IMR-90 (cell line): ENCODE measurements at regions not wholly inside any gene's neighbourhood (a gene's known extent, or its start where the extent isn't known, plus 50 kb on each side); places are given as distances from the start of the nearest gene placed in this dataset.

Experiments used
- ATAC-seq: fragments of 200-7000 bp; cut with Tn5 transposase; 2 replicates; pipeline ENCODE4 v1.9.1; 2020; ENCODE audit warnings: low read depth, mild to moderate bottlenecking, moderate library complexity
- BruUV-seq: library from RNA; stranded (reverse); fragments of 400-500 nt; replicated peaks from 2 replicates; lab custom pipeline; 2021; lab: Mats Ljungman, UMichigan
- CTCF ChIA-PET: fragments of 300-600 bp; formaldehyde crosslinking; extraction: SDS; loops from one replicate; lab custom pipeline; 2021; ENCODE audit warnings: antibody characterized with exemption; lab: Yijun Ruan, JAX
- POLR2A ChIA-PET: fragments of 300-600 bp; sonication (Branson Sonifier 250); formaldehyde crosslinking; loops from one replicate; lab custom pipeline; 2022; ENCODE audit warnings: antibody characterized with exemption; ENCODE audit not compliant: unreplicated experiment; lab: Charles Lee
- DNase-seq: peaks from one replicate; pipeline ENCODE4 v3.0.0; 2013
- H2AFZ ChIP-seq: replicated peaks from 2 replicates; pipeline ENCODE3; 2013; ENCODE audit warnings: low read length, mild to moderate bottlenecking; ENCODE audit not compliant: poor library complexity
- H2AK5ac ChIP-seq: 2 replicates; pipeline ENCODE4 v1.6.1; 2013; ENCODE audit warnings: low read depth, low read length, inconsistent platforms
- H2AK9ac ChIP-seq: replicated peaks from 2 replicates; pipeline ENCODE3; 2013; ENCODE audit warnings: mild to moderate bottlenecking, low read depth, low read length, moderate library complexity; ENCODE audit not compliant: poor library complexity
- H2BK120ac ChIP-seq: 2 replicates; pipeline ENCODE4 v1.6.1; 2013; ENCODE audit warnings: low read depth, low read length, inconsistent platforms
- H2BK15ac ChIP-seq: 3 replicates; pipeline ENCODE4 v1.6.1; 2013; ENCODE audit warnings: low read depth, low read length, inconsistent platforms
- H2BK20ac ChIP-seq: 2 replicates; pipeline ENCODE4 v1.6.1; 2013; ENCODE audit warnings: low read depth, mild to moderate bottlenecking, inconsistent platforms, low read length, moderate library complexity
- H2BK5ac ChIP-seq: 2 replicates; pipeline ENCODE4 v1.6.1; 2013; ENCODE audit warnings: mild to moderate bottlenecking, low read depth, low read length, inconsistent platforms; ENCODE audit not compliant: poor library complexity, severe bottlenecking
- H3K14ac ChIP-seq: replicated peaks from 2 replicates; pipeline ENCODE4 v1.6.1; 2013; ENCODE audit warnings: low read depth, low read length, inconsistent platforms
- H3K18ac ChIP-seq: 2 replicates; pipeline ENCODE4 v1.6.1; 2013; ENCODE audit warnings: low read depth, low read length, control low read depth
- H3K23ac ChIP-seq: 2 replicates; pipeline ENCODE4 v1.6.1; 2013; ENCODE audit warnings: low read depth, low read length, inconsistent platforms
- H3K27ac ChIP-seq: 2 replicates; pipeline ENCODE4 v1.5.1; 2013; ENCODE audit warnings: mild to moderate bottlenecking, control low read depth, low read length; ENCODE audit not compliant: insufficient read depth
- H3K27me3 ChIP-seq: 2 replicates; pipeline ENCODE4 v1.6.1; 2013; ENCODE audit warnings: low read length; ENCODE audit not compliant: control insufficient read depth, insufficient read depth
- H3K36me3 ChIP-seq: 2 replicates; pipeline ENCODE4 v1.6.1; 2013; ENCODE audit warnings: low read length, mixed read lengths; ENCODE audit not compliant: control insufficient read depth, insufficient read depth
- H3K4ac ChIP-seq: 2 replicates; pipeline ENCODE4 v1.6.1; 2013; ENCODE audit warnings: low read depth, low read length, inconsistent platforms
- H3K4me1 ChIP-seq: 2 replicates; pipeline ENCODE4 v1.6.1; 2013; ENCODE audit warnings: low read length, mixed read lengths; ENCODE audit not compliant: control insufficient read depth, insufficient read depth
- H3K4me2 ChIP-seq: 2 replicates; pipeline ENCODE4 v1.6.1; 2013; ENCODE audit warnings: low read depth, mild to moderate bottlenecking, control low read depth, low read length, moderate library complexity
- H3K4me3 ChIP-seq: 2 replicates; pipeline ENCODE4 v1.5.1; 2013; ENCODE audit warnings: low read depth, mild to moderate bottlenecking, control low read depth, low read length, moderate library complexity; ENCODE audit not compliant: insufficient read depth
- H3K56ac ChIP-seq: 2 replicates; pipeline ENCODE4 v1.6.1; 2013; ENCODE audit warnings: low read length, inconsistent platforms; ENCODE audit not compliant: insufficient read depth; ENCODE audit errors: extremely low read depth
- H3K79me1 ChIP-seq, 2 experiments: 2 replicates each; pipeline ENCODE4 v1.6.1; 2013; ENCODE audit warnings: low read length in 2 of 2, inconsistent platforms in 1 of 2, low read depth in 1 of 2
- H3K9ac ChIP-seq: 2 replicates; pipeline ENCODE4 v1.6.1; 2013; ENCODE audit warnings: low read depth, low read length, control low read depth
- H3K9me1 ChIP-seq: 2 replicates; pipeline ENCODE4 v1.6.1; 2013; ENCODE audit warnings: low read length, inconsistent platforms; ENCODE audit not compliant: insufficient read depth
- H3K9me3 ChIP-seq: 2 replicates; pipeline ENCODE4 v1.6.1; 2013; ENCODE audit warnings: low read length; ENCODE audit not compliant: control insufficient read depth, insufficient read depth
- H4K20me1 ChIP-seq: 2 replicates; pipeline ENCODE4 v1.6.1; 2013; ENCODE audit warnings: low read length, inconsistent platforms; ENCODE audit not compliant: insufficient read depth
- H4K5ac ChIP-seq: 2 replicates; pipeline ENCODE4 v1.6.1; 2013; ENCODE audit warnings: mild to moderate bottlenecking, low read depth, low read length, control low read depth
- H4K8ac ChIP-seq, 2 experiments: 2 replicates each; pipeline ENCODE4 v1.6.1; 2013; ENCODE audit warnings: low read depth in 2 of 2, low read length in 2 of 2, control low read depth in 1 of 2, inconsistent platforms in 1 of 2
- H4K91ac ChIP-seq: 2 replicates; pipeline ENCODE4 v1.6.1; 2013; ENCODE audit warnings: low read depth, low read length, inconsistent platforms; ENCODE audit not compliant: insufficient read depth
- CEBPB ChIP-seq: IDR thresholded peaks from 2 replicates; pipeline ENCODE4 v1.6.1; 2012; ENCODE audit warnings: low read depth, low read length, improper control_type of control experiment
- CHD1 ChIP-seq: IDR thresholded peaks from 2 replicates; pipeline ENCODE4 v1.6.1; 2012; ENCODE audit warnings: low read depth, low read length, improper control_type of control experiment
- CTCF ChIP-seq: conservative IDR thresholded peaks from 2 replicates; pipeline ENCODE4 v1.5.1; 2012; ENCODE audit warnings: mild to moderate bottlenecking, low read depth, low read length, improper control_type of control experiment
- ELK1 ChIP-seq: fragments of 150-350 bp; IDR thresholded peaks from 2 replicates; pipeline ENCODE4 v1.6.1; 2016; ENCODE audit warnings: low read depth, mild to moderate bottlenecking, low read length, moderate library complexity, borderline replicate concordance
- FOS ChIP-seq: fragments of 150-350 bp; IDR thresholded peaks from 2 replicates; pipeline ENCODE4 v1.6.1; 2016; ENCODE audit warnings: low read depth, low read length
- MAFK ChIP-seq: IDR thresholded peaks from 2 replicates; pipeline ENCODE4 v1.6.1; 2012; ENCODE audit warnings: low read depth, low read length, improper control_type of control experiment
- MAZ ChIP-seq: IDR thresholded peaks from 2 replicates; pipeline ENCODE4 v1.6.1; 2012; ENCODE audit warnings: low read depth, mild to moderate bottlenecking, low read length, improper control_type of control experiment, moderate library complexity, borderline replicate concordance
- MXI1 ChIP-seq: IDR thresholded peaks from 2 replicates; pipeline ENCODE4 v1.6.1; 2012; ENCODE audit warnings: low read depth, mild to moderate bottlenecking, low read length, moderate library complexity, borderline replicate concordance
- NFE2L2 ChIP-seq: fragments of 150-350 bp; IDR thresholded peaks from 2 replicates; pipeline ENCODE4 v1.6.1; 2016; ENCODE audit warnings: low read depth, mild to moderate bottlenecking, low read length
- POLR2A ChIP-seq: IDR thresholded peaks from 2 replicates; pipeline ENCODE4 v1.6.1; 2012; ENCODE audit warnings: mild to moderate bottlenecking, low read depth, low read length
- RAD21 ChIP-seq: IDR thresholded peaks from 2 replicates; pipeline ENCODE4 v1.6.1; 2012; ENCODE audit warnings: low read length, improper control_type of control experiment
- RCOR1 ChIP-seq: IDR thresholded peaks from 2 replicates; pipeline ENCODE4 v1.6.1; 2012; ENCODE audit warnings: mild to moderate bottlenecking, low read length, improper control_type of control experiment; ENCODE audit not compliant: insufficient replicate concordance
- SMC3 ChIP-seq: fragments of 150-350 bp; IDR thresholded peaks from 2 replicates; pipeline ENCODE4 v1.6.1; 2016; ENCODE audit warnings: low read depth, mild to moderate bottlenecking, antibody characterized with exemption, low read length, moderate library complexity
- USF2 ChIP-seq: fragments of 150-350 bp; IDR thresholded peaks from 2 replicates; pipeline ENCODE4 v1.6.1; 2017; ENCODE audit warnings: mild to moderate bottlenecking, antibody characterized with exemption, low read length, low read depth
- WGBS, 2 experiments: methylation state at CpG; one replicate each; pipeline versions ENCODE4 v1.1.5 to v1.1.7; 2013; ENCODE audit warnings: missing lambda C conversion rate in 2 of 2; ENCODE audit not compliant: insufficient read length in 1 of 2; ENCODE audit errors: extremely low coverage in 2 of 2; 5-methylcytosine and 5-hydroxymethylcytosine counted together
- dilution Hi-C: fragments of 300-500 bp; cut with HindIII; formaldehyde crosslinking; loops from one replicate; pipeline ENCODE4 v1.14.3; 2018; ENCODE audit warnings: low sequenced_read_pairs; ENCODE audit not compliant: unreplicated experiment
- in situ Hi-C: fragments of 300-500 bp; cut with MboI; formaldehyde crosslinking; loops from 3 replicates; pipeline ENCODE4 v1.14.3; 2019; ENCODE audit warnings: low sequenced_read_pairs, inconsistent platforms, mixed read lengths
- intact Hi-C: fragments of 100-400 bp; cut with micrococcal nuclease; formaldehyde crosslinking; loops from 2 replicates; pipeline ENCODE4 v1.10.0; 2022

- peak; percentile 64; the same call in 1 of the 2 replicates for ATAC-seq
Observed at GRCh38 chr12:98373025-98373554, 142.3 kb upstream of the TMPO start.

More at GRCh38 chr12:98373025-98373554, 142.3 kb upstream of the TMPO start:
- Histone ChIP-seq H3K18ac (no peak overlapping the region), H3K4me3 (no peak overlapping the region), H4K20me1 (no peaks in the 10 kb centered on the region), H3K14ac (no peak overlapping the region), H3K9me1 (no peaks in the 10 kb centered on the region), H2BK5ac (no peak overlapping the region), H2BK120ac (no peak overlapping the region), H3K4ac (no peak overlapping the region), H3K79me1 (no peaks in the 10 kb centered on the region), H3K36me3 (no peaks in the 10 kb centered on the region), H2BK20ac (no peak overlapping the region), H3K4me2 (no peak overlapping the region), H3K27ac (no peak overlapping the region), H4K8ac (no peak overlapping the region), H2AK9ac (no peak overlapping the region), H3K9me3 (no peaks in the 10 kb centered on the region), H4K91ac (no peak overlapping the region), H3K9ac (no peak overlapping the region), H2AFZ (no peak overlapping the region), H3K27me3 (peaks cover 4% of the 10 kb centered on the region), H4K5ac (no peak overlapping the region), H3K56ac (no peak overlapping the region), H2AK5ac (no peak overlapping the region), H3K4me1 (no peaks in the 10 kb centered on the region), H3K23ac (no peak overlapping the region), H2BK15ac (no peak overlapping the region)
- peak; percentile 51 for DNase-seq
- ChIA-PET CTCF (no interaction called here), POLR2A (no interaction called here)
- in situ Hi-C loops (no loop called here), dilution Hi-C loops (no loop called here), intact Hi-C loops (loop anchor here (1.0 to 5.0 kb wide), 4 partner anchors 146 to 1794 kb away; no protein-coding TSS in a partner anchor)
- TF ChIP-seq MAZ (no peak), CHD1 (no peak), SMC3 (peak; percentile 67), POLR2A (no peak), FOS (no peak), CEBPB (no peak), RAD21 (peak; percentile 84), USF2 (no peak), CTCF (peak; percentile 75), ELK1 (no peak), MXI1 (no peak), NFE2L2 (no peak), MAFK (no peak), RCOR1 (no peak)
- WGBS, 2 experiments, result no CpG with 5 or more reads among the region's 2 CpGs
- BruUV-seq, result no TSS peak
